Head of caudate nucleus (tissue), 42 donors: ENCODE measurements at regions not wholly inside any gene's neighbourhood (a gene's known extent, or its start where the extent isn't known, plus 50 kb on each side); places are given as distances from the start of the nearest gene placed in this dataset.
A peak's percentile ranks its signal among the peaks of the same experiment; 100 is the strongest.
"Not testable (repeated sequence)": the region's sequence is repeated elsewhere in the genome, so short reads cannot be mapped to it uniquely, and the experiment has no call there.

Experiments
- DNase-seq, 42 donors: peaks; one replicate each; pipeline versions ENCODE4 v3.0.0 to v3.0.0-alpha.2; 2020 to 2021; ENCODE audit warnings: mixed read lengths in 7 of 42
- intact Hi-C: fragments of 100-400 bp; cut with DNase I; formaldehyde crosslinking; loops from one replicate; pipeline ENCODE4 v1.15.0; 2022

- intact Hi-C loops = not testable (repeated sequence)
Measured at GRCh38 chr11:50818789-50819188, 786.1 kb downstream of the OR4C45 start.

More at GRCh38 chr11:50818789-50819188, 786.1 kb downstream of the OR4C45 start:
- DNase-seq = peak in 1 of 42 donors; percentile 2
